Body of pancreas (tissue), 4 donors: ENCODE measurements at regions not wholly inside any gene's neighbourhood (a gene's known extent, or its start where the extent isn't known, plus 50 kb on each side); places are given as distances from the start of the nearest gene placed in this dataset.
"Not testable (repeated sequence)": the region's sequence is repeated elsewhere in the genome, so short reads cannot be mapped to it uniquely, and the experiment has no call there.

Experiments
- CTCF ChIP-seq, 7 experiments: fragments of 450-650 bp in 4 of 7; fragments of 200-600 bp in 3 of 7; sonication (generic) in 3 of 7; IDR thresholded peaks; one replicate each; pipeline ENCODE4 v1.5.1; 2016 to 2019; ENCODE audit warnings: antibody characterized with exemption in 7 of 7
- POLR2A ChIP-seq, 3 donors: fragments of 450-650 bp; IDR thresholded peaks; one replicate each; pipeline ENCODE4 v1.6.1; 2016; ENCODE audit warnings: antibody characterized with exemption in 3 of 3, mild to moderate bottlenecking in 2 of 3

- TF ChIP-seq CTCF, POLR2A (IDR thresholded peaks at IDR 0.05): not testable (repeated sequence)
These were observed 180.0 kb downstream of the RTP5 start for GRCh38 chr2:242049492-242049891.
